GM12864 (cell line): ENCODE measurements at regions not wholly inside any gene's neighbourhood (a gene's known extent, or its start where the extent isn't known, plus 50 kb on each side); places are given as distances from the start of the nearest gene placed in this dataset.

Experiments used
- DNase-seq: peaks from one replicate; pipeline ENCODE4 v3.0.0-alpha.2; 2011; ENCODE audit warnings: low read depth
- H3K4me3 ChIP-seq: 2 replicates; pipeline ENCODE4 v1.5.1; 2011; ENCODE audit warnings: mild to moderate bottlenecking, low read depth, low read length, control low read depth
- TF ChIP-seq, protein P1 (sequence below): IDR thresholded peaks from 2 replicates; pipeline ENCODE4 v1.5.1; 2011; ENCODE audit warnings: low read depth, mild to moderate bottlenecking, moderate library complexity, low read length, control low read depth, inconsistent platforms; ENCODE audit errors: missing control alignments

DNA sequence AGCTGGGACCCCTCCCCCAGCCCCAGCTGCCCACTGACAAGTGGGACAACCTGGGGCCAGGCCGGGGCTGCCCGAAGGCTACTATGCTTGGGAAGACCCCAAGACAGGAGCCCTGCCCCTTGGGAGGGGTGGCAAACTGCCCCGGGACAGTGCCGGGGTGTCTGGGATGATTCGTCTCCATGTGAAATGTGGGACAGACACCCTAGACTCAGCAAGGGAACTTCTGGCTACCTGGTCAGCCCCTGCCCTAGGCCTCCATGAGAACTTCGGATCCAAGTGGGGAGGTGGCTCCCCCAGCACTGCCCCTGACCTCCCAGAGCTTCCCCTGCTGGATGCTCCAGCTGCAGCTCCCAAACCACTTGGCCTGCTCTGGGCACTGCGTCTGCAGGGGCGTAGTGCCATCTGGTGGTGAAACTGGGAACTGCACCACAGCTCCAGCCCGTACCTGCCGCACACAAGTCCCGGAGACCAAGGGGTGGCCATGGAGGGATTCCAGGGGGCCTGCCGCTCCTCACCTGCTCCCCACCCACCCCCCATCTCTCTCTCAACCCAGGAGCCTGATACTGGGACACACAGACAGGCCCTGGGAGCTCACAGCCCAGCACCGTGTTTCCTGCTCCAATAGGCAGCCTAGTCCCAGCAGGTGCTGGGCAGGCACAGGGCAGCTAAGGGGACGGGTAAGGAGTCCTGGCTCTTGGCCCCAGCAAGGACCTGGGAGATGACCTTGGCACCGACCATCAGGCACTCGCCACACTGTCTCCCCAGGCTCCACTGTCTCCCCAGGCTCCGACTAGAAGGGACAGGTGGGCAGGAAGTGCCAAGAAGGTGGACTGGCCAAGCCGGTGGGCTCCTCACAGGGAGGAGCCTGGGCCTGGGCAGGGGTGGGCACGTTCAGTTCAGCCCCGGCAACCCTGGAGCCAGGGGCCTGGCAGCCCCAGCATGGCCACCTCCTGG lies 194.1 kb downstream of the IGLL1 start:
- peak; percentile 42 for DNase-seq
- H3K4me3 ChIP-seq: no peak overlapping the region
- TF ChIP-seq, protein P1, sequence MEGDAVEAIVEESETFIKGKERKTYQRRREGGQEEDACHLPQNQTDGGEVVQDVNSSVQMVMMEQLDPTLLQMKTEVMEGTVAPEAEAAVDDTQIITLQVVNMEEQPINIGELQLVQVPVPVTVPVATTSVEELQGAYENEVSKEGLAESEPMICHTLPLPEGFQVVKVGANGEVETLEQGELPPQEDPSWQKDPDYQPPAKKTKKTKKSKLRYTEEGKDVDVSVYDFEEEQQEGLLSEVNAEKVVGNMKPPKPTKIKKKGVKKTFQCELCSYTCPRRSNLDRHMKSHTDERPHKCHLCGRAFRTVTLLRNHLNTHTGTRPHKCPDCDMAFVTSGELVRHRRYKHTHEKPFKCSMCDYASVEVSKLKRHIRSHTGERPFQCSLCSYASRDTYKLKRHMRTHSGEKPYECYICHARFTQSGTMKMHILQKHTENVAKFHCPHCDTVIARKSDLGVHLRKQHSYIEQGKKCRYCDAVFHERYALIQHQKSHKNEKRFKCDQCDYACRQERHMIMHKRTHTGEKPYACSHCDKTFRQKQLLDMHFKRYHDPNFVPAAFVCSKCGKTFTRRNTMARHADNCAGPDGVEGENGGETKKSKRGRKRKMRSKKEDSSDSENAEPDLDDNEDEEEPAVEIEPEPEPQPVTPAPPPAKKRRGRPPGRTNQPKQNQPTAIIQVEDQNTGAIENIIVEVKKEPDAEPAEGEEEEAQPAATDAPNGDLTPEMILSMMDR: peak; percentile 99

DNA sequence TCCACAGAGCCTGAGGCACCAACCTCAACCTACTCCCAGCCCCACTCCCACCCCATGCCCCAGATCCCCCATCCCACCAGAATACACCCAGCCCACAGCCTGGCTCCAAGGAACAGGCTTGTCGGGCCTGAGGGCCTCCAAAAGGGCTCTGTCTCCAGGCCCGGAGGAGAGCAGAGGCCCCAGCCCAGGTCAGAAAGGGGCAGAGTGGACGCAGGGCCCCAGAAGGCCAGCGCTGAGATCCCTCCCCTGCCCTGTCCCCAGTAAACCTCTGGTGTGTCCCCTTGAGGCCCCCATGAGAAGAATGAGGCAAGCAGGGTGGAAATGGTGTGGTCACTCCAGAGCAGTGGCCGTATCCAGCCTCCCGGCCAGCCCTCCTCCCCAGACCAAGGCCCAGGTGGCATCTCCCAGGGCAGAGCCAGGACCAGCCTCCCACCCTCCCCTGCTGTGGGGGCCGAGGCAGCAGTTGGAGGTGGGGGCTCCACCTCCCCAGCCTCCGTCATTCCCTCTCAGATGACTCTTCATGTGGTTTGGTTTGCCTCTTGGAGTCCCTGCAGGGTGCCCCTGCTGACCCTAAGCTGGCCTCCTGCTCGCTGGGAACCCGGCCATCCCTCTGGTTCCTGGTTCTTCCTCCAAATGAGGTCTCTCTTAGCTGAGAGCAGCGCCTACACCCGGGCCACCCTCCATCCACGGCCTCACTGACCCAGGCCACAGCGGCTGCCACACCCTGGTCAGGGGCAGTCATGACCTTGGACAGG lies 195.0 kb downstream of the IGLL1 start:
- no peak overlapping the region for H3K4me3 ChIP-seq
- TF ChIP-seq, protein P1: no peak
- no peak for DNase-seq

DNA sequence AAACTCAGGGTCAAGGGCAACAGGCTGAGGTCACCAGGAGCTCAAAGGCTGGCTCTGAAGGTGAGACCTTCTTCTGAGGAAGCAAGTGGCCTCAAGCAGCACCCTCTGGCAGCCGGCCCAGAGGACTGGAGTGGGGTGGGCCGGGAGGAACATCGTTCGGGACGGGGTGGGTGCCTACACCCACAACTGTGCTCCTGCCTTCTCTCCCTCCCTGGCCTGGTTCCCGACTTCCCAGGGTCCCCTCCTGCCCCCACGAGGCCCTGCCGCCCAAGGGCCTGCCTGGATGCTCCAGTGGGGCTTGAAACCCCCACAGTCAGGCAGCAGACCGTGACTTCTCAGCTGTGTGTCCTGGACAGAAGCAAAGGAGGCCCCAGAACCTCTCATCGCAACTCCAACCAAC lies 195.7 kb downstream of the IGLL1 start:
- no peak overlapping the region for H3K4me3 ChIP-seq
- DNase-seq: no peak
- TF ChIP-seq, protein P1: no peak

DNA sequence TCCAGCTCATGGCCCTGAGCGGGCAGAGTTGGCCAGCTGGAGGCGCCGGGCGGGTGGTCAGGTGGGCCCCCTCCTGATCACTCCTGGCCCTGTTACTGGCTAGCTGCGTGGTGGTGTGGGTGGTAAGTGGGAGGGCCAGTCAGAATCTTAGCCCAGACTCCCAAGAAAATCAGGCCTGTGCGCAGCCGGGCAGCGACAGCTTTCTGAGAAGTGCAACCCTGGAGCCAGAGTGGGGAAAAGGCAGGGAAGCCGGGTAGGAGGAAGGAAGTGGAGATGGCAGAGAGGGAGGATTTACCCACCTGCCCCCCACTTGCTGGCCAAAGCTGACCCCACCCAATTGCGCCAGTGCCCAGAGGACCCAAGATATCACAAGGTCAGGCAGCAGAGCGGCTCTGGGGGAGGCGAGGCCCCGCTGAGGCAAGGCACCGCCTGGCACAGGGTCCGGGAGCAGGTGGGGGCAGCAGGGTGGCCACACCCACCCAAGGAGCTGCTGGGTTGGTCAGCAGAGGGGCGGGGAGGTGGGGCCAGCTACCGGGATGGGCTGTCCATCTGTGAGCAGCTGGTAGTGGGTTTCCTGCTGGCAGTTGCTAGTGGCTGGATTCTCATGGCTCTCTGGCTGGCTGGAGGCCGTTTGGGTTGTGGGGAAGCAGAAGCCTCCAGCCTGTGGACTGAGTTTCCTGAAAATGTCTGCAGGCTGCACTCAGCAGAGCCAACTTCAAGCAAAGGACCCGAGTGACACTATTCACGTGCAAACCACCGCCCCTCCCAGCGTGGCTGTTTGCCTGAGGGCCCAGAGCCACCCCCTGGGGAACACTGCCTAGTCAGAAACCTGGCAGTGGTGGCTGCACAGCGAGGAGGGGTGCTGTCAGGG lies 196.4 kb downstream of the IGLL1 start:
- no peak overlapping the region for H3K4me3 ChIP-seq
- DNase-seq: no peak
- TF ChIP-seq, protein P1: no peak

DNA sequence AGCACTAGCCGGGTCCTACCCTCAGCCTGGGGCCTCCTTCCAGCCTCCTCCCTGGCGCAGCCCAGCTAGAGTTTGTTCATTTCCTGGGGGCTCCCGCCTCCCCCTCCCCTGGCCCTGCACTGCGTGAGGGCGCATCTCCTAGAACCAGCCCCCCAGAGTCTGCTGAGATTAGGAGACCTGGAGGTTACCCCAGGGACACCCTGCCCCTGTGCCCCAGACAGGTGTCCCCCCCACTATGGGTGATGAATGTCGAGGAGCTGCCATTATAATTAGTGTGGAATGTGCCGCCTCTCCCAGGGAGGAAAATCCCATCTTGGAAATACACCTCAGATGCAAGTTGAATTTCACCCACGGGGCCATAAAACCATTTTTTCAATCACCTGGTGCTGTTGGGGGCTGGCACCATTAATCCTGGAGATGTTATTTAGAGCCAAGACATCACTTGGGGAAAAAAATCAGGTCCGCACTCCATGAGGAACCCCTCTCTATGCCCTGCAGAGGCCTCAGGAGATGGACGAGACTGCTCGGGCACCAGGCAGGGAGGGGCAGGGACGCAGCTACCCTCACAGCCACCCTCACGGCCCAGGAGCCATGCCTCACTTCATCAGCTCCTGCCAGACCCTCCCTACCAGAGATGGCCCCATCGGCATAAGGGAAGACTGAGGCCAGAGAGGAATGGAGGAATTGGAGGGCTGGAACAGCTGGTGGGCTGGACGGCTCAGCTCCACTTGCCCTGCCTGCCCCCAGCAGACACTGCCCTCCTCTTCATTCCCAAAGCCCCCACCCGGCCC lies 197.5 kb downstream of the IGLL1 start:
- TF ChIP-seq, protein P1: no peak
- DNase-seq: no peak
- no peak overlapping the region for H3K4me3 ChIP-seq
